Activated T-cell treated with anti-CD3 and anti-CD28 coated beads for 48 hours (primary cell): ENCODE measurements at regions not wholly inside any gene's neighbourhood (a gene's known extent, or its start where the extent isn't known, plus 50 kb on each side); places are given as distances from the start of the nearest gene placed in this dataset.
A peak's percentile ranks its signal among the peaks of the same experiment; 100 is the strongest.

ENCODE experiments used
- DNase-seq: peaks from one replicate; pipeline ENCODE4 v3.0.0-alpha.2; 2020; ENCODE audit warnings: low read depth

- DNase-seq: no peak
Observed at GRCh38 chr4:60175241-60175640, 1024.9 kb upstream of the ADGRL3 start.

- no peak for DNase-seq
Observed at GRCh38 chr4:60187428-60187827, 1012.7 kb upstream of the ADGRL3 start.

GRCh38 chr4:60189286-60189685, 1010.8 kb upstream of the ADGRL3 start:
- DNase-seq: no peak

- no peak for DNase-seq
Observed at GRCh38 chr4:60194214-60194613, 1005.9 kb upstream of the ADGRL3 start.

- no peak for DNase-seq
Observed at GRCh38 chr4:60195256-60195655, 1004.9 kb upstream of the ADGRL3 start.

- DNase-seq: peak; percentile 14
Observed at GRCh38 chr4:60201052-60201673, 999.0 kb upstream of the ADGRL3 start.

- no peak for DNase-seq
Observed at GRCh38 chr4:60209588-60209987, 990.5 kb upstream of the ADGRL3 start.

GRCh38 chr4:60215906-60216305, 984.2 kb upstream of the ADGRL3 start:
- DNase-seq: no peak

- no peak for DNase-seq
Observed at GRCh38 chr4:60216752-60217151, 983.4 kb upstream of the ADGRL3 start.

GRCh38 chr4:60221866-60222265, 978.3 kb upstream of the ADGRL3 start:
- DNase-seq: no peak

GRCh38 chr4:60223208-60223923, 976.8 kb upstream of the ADGRL3 start:
- no peak for DNase-seq

GRCh38 chr4:60241866-60242265, 958.3 kb upstream of the ADGRL3 start:
- DNase-seq: no peak

GRCh38 chr4:60249784-60250183, 950.3 kb upstream of the ADGRL3 start:
- DNase-seq: no peak

GRCh38 chr4:60250657-60251056, 949.5 kb upstream of the ADGRL3 start:
- no peak for DNase-seq

GRCh38 chr4:60259781-60260180, 940.3 kb upstream of the ADGRL3 start:
- DNase-seq: no peak

- DNase-seq: no peak
Observed at GRCh38 chr4:60266505-60266904, 933.6 kb upstream of the ADGRL3 start.

- DNase-seq: no peak
Observed at GRCh38 chr4:60296386-60296785, 903.7 kb upstream of the ADGRL3 start.

- DNase-seq: no peak
Observed at GRCh38 chr4:60313611-60314178, 886.4 kb upstream of the ADGRL3 start.

GRCh38 chr4:60314416-60314815, 885.7 kb upstream of the ADGRL3 start:
- DNase-seq: no peak

- no peak for DNase-seq
Observed at GRCh38 chr4:60315586-60315985, 884.5 kb upstream of the ADGRL3 start.

- DNase-seq: no peak
Observed at GRCh38 chr4:60326735-60327134, 873.4 kb upstream of the ADGRL3 start.

- DNase-seq: no peak
Observed at GRCh38 chr4:60327651-60328050, 872.5 kb upstream of the ADGRL3 start.

- no peak for DNase-seq
Observed at GRCh38 chr4:60344908-60345307, 855.2 kb upstream of the ADGRL3 start.

GRCh38 chr4:60345392-60345791, 854.7 kb upstream of the ADGRL3 start:
- DNase-seq: no peak
